ENCODE measurements at regions not wholly inside any gene's neighbourhood (a gene's known extent, or its start where the extent isn't known, plus 50 kb on each side); places are given as distances from the start of the nearest gene placed in this dataset.

DNA sequence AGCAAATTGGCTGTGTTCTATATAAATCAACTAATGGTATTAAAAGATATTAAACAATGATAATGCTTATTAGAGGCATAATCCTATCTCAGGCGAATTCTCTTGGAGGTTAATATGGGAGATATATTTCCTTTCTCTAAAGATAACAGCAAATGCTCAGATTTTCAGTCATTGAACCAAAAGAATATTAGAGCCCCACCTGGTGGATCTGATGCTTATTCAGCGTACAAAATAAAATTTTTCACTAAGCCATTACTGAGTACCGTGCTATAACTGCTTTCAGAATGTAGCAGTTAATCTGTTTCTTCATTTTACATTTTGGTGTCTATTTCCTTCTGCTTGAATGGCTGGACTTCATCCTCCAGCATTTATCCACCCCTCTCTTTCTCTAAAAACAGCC, 143.3 kb upstream of the IPO5 start:
- TF ChIP-seq, protein P1, sequence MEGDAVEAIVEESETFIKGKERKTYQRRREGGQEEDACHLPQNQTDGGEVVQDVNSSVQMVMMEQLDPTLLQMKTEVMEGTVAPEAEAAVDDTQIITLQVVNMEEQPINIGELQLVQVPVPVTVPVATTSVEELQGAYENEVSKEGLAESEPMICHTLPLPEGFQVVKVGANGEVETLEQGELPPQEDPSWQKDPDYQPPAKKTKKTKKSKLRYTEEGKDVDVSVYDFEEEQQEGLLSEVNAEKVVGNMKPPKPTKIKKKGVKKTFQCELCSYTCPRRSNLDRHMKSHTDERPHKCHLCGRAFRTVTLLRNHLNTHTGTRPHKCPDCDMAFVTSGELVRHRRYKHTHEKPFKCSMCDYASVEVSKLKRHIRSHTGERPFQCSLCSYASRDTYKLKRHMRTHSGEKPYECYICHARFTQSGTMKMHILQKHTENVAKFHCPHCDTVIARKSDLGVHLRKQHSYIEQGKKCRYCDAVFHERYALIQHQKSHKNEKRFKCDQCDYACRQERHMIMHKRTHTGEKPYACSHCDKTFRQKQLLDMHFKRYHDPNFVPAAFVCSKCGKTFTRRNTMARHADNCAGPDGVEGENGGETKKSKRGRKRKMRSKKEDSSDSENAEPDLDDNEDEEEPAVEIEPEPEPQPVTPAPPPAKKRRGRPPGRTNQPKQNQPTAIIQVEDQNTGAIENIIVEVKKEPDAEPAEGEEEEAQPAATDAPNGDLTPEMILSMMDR (conservative IDR thresholded peaks at IDR 0.05; ENCODE audit: low read depth, low read length) = peak; percentile 67
- peak; percentile 59 for DNase-seq (ENCODE audit: low read depth)
- no peak overlapping the region for H3K4me3 ChIP-seq (ENCODE audit: low read depth, low read length)

DNA sequence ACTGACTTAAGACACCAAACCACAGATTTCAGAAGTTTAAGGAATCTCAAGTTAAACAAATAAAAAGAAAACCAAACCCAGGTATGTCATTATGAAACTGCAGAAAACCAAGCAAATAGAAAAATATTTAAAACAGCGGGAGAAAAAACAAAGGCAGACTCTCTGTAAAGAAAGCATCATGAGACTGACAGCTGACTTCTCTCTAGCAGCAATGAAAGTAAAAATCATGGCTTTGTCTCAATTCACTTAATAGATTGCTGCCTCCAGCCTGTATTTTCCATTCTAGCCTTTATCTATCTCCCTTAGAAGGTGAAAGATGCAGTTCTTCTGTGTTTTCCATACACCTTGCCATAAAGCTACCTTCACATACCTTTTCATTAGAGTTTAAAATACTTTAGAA, 131.1 kb upstream of the IPO5 start:
- H3K4me3 ChIP-seq (ENCODE audit: low read depth, low read length) = no peak overlapping the region
- DNase-seq (ENCODE audit: low read depth) = no peak
- TF ChIP-seq, protein P1 (conservative IDR thresholded peaks at IDR 0.05; ENCODE audit: low read depth, low read length) = no peak

DNA sequence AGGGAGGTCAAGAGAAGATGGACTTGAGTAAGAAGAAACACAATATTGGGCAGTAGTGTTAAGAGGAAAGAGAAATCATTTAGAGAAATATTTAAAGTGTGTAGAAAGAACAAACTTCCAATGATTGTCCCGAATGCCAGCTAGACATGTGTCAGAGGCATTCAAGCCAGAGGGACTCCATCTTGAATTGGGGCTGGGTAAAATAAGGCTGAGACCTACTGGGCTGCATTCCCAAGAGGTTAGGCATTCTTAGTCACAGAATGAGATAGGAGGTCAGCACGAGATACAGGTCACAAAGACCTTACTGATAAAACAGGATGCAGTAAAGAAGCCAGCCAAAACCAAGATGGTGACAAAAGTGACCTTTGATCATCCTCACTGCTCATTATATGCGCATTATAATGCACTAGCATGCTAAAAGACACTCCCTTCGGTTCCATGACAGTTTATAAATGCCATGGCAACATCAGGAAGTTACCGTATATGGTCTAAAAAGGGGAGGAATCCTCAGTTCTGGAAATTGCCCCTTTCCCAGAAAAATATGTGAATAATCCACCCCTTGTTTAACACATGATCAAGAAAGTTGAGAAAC, 127.0 kb upstream of the IPO5 start:
- TF ChIP-seq, protein P1 (conservative IDR thresholded peaks at IDR 0.05; ENCODE audit: low read depth, low read length) = no peak
- H3K4me3 ChIP-seq (ENCODE audit: low read depth, low read length) = no peak overlapping the region
- DNase-seq (ENCODE audit: low read depth) = no peak

DNA sequence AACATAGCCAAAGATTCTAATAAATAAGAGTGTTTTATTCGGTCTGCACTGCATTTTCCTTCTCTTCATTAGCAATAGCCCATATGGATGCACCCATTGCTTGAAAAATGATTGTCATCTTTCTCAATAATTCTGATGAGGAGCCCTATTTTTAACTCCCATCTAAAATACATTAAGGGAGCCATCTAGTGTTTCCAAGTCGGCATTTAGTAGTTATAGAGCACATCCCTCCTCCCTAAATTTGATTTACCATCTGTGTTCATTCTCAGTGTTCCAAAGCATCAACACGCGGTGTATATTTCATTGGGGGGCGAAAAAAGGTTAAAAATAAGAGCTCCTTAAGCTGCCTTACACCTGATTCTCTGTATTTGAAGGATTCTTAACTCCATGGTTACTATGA, 119.2 kb upstream of the IPO5 start:
- peak; percentile 9 for DNase-seq (ENCODE audit: low read depth)
- no peak overlapping the region for H3K4me3 ChIP-seq (ENCODE audit: low read depth, low read length)
- TF ChIP-seq, protein P1 (conservative IDR thresholded peaks at IDR 0.05; ENCODE audit: low read depth, low read length) = no peak

DNA sequence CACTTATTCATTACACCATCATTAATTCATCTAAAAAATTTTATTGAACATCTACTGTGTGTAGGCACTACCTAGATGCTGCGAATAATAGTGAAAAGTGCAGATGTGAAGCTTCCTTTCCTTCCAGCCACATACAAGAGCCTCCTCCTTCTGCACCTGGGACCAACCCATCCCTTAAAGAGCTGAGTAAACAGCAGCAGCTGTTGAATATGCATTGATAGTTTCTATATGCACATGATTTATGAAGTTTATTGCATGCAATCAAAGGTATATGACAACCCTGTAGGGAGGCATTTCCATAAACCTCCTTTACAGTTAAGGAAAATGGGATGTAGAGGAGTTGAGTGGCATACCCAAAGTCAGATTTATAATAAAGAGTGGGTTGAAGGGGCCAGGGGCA, 110.3 kb upstream of the IPO5 start:
- no peak for DNase-seq (ENCODE audit: low read depth)
- TF ChIP-seq, protein P1 (conservative IDR thresholded peaks at IDR 0.05; ENCODE audit: low read depth, low read length) = no peak
- H3K4me3 ChIP-seq (ENCODE audit: low read depth, low read length) = no peak overlapping the region

DNA sequence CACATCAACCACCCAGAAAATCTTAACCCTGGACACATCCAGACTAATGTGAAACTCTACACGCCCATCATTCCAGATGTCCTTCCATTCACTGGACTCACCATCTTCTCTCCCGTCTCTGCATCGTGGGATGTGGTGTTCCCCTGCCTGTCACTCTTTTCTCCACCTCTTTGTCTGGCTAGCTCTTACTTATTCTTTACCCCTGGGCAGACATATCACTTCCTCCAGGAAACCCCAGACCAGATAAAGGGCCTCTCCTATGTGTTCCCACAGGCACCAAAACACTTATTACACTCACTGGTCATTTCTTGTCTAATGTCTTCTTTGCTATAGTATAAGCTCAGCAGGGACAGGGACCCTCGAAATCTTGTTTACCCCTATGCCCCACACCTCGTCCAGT, 109.3 kb upstream of the IPO5 start:
- TF ChIP-seq, protein P1 (conservative IDR thresholded peaks at IDR 0.05; ENCODE audit: low read depth, low read length) = no peak
- no peak for DNase-seq (ENCODE audit: low read depth)
- H3K4me3 ChIP-seq (ENCODE audit: low read depth, low read length) = no peak overlapping the region

DNA sequence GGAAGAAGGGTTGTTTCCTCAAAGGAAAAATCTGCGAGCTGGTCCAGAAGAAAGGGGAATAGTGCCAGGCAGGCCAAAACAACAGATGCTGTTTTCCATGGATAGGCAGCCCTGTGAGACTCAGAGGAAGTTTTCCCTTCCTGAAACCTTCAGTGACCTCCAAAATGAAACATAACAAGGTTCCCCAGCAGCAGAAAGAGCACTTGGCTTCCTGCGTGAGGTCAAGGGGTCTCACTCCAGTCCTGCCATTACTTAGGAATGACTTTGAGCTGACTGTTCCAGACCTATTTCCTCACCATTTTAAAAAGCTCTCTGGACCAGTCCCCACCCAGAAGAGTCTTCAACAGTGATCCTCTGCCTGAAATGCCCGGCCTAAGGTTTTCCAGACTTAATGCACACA, 104.6 kb upstream of the IPO5 start:
- H3K4me3 ChIP-seq (ENCODE audit: low read depth, low read length) = no peak overlapping the region
- no peak for DNase-seq (ENCODE audit: low read depth)
- TF ChIP-seq, protein P1 (conservative IDR thresholded peaks at IDR 0.05; ENCODE audit: low read depth, low read length) = no peak

All from choroid plexus epithelial cell (primary cell).